HG03460 (cell line): ENCODE measurements at regions not wholly inside any gene's neighbourhood (a gene's known extent, or its start where the extent isn't known, plus 50 kb on each side); places are given as distances from the start of the nearest gene placed in this dataset.
A peak's percentile ranks its signal among the peaks of the same experiment; 100 is the strongest.

Experiments used
- ATAC-seq: cut with Tn5 transposase; IDR thresholded peaks from one replicate; pipeline ENCODE4 v1.9.1; 2021; ENCODE audit not compliant: unreplicated experiment

DNA sequence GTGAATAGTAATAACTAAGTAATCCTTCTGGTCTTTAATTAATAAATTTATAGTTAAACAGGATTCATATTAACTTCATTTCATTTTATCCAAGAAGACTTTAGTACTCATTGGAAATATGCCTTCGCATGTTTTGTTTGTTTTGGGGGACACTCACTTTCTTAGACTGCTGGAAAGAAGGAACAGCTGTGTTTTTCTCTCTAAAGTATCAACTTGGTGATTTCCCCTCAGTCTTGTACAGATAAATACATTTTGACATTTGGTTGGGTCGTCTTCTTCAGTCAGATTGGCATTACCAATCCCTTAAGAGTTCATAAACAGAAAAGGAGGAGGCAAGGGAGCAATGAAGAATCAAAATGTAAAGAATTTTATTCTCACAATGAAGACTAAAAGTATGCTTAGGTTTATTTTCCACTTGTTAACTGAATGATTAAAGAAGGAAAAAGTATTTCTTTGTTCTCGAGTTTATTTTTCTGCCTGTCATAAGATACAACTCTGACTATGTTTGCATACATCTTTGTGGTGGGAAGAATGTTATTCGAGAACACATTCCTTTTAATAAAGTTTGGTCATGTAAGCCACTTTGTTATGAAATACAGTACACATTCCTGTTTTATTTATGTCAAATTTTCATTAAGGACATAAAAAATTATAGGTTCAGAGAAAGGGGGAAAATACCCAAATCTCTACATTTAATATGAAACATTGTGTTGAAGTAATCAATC is 140.2 kb downstream of the GMNC start:
- ATAC-seq = no peak

DNA sequence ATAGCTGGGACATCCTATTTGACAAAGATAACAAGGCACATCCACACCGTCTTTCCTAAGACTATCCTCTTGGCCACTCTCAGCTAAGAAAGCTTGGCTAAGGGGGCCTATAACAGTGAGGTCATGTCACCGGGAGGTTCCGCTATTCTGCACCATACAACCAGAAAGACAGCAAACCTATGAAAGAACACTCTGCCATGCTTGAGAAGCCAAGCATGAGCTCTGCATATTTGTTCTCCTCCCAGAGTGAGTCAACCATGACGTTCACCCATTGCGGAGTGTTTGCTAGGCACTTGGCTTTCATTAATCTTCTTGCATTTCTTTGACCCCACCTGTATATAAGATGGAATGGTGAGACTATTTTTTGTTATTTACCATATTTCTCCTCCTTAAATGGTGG is 141.2 kb downstream of the GMNC start:
- peak; percentile 93 for ATAC-seq

GRCh38 chr3:190718671-190719070 is 143.8 kb downstream of the GMNC start:
- no peak for ATAC-seq

DNA sequence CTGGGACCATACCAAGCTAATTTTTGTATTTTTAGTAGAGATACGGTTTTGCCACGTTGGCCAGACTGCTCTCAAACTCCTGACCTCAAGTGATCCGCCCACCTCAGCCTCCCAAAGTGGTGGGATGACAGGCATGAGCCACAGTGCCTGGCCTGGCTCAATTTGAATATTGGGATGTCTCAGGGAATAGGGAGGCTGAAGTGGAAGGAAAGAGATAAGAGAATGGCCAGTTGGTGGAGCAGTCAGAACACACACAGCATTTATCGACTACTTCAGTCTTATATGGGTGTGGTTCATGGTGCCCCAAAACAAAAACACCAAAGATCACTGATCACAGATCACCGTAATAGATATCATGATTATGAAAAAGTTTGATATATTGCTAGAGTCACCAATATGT is 144.4 kb downstream of the GMNC start:
- ATAC-seq = no peak

- no peak for ATAC-seq
Observed at GRCh38 chr3:190716961-190717360, 145.5 kb downstream of the GMNC start.

- no peak for ATAC-seq
Observed at GRCh38 chr3:190716211-190716610, 146.3 kb downstream of the GMNC start.

DNA sequence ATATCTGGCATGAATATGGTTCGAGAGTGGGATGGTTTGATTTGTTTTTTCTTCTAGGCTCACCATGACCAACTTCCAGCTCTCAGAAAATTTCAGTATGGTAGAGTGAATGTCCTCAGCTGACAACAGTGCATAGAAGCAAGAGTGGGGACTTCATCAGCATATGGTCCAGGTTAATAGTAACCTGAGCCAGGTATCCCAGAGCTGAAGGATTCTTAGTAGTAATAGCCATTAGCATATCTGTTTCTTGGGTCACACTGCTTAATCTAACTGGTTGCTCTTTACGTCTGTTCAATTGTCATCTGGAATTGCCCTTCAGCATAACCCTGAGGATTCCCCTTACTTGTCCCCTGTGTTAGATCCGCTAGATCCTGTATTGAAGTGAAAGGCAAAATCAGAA is 151.8 kb downstream of the GMNC start:
- ATAC-seq = no peak

DNA sequence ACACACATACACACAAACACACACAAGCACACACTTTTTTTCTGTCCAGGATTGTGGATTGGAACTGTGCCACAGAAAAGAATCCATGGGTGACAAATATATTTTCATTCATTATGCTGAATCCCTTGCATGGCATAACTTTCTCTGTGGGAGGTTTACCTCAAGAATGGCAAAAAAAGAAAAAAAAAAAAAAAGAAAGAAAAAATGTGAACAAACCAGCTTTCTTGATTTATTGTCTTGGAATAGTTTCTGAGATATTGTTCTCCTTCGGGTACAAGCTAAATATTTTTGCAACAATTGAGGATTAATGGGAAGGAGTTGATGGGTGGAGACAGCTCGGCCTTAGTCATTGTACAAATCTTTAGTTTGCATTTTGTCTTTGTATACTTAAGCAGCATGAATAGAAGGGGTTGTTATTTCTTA is 153.1 kb downstream of the GMNC start:
- no peak for ATAC-seq
